IPS-18c (cell line): ENCODE measurements at regions not wholly inside any gene's neighbourhood (a gene's known extent, or its start where the extent isn't known, plus 50 kb on each side); places are given as distances from the start of the nearest gene placed in this dataset.

ENCODE experiments used
- H3K4me3 ChIP-seq: 2 replicates; pipeline ENCODE4 v1.7.0; 2013; ENCODE audit warnings: low read depth, mild to moderate bottlenecking, low read length, moderate library complexity; ENCODE audit not compliant: insufficient read depth
- H3K9me3 ChIP-seq: one replicate; pipeline ENCODE4 v1.6.1; 2013; ENCODE audit warnings: mild to moderate bottlenecking, low read length, moderate library complexity; ENCODE audit not compliant: control insufficient read depth, insufficient read depth

DNA sequence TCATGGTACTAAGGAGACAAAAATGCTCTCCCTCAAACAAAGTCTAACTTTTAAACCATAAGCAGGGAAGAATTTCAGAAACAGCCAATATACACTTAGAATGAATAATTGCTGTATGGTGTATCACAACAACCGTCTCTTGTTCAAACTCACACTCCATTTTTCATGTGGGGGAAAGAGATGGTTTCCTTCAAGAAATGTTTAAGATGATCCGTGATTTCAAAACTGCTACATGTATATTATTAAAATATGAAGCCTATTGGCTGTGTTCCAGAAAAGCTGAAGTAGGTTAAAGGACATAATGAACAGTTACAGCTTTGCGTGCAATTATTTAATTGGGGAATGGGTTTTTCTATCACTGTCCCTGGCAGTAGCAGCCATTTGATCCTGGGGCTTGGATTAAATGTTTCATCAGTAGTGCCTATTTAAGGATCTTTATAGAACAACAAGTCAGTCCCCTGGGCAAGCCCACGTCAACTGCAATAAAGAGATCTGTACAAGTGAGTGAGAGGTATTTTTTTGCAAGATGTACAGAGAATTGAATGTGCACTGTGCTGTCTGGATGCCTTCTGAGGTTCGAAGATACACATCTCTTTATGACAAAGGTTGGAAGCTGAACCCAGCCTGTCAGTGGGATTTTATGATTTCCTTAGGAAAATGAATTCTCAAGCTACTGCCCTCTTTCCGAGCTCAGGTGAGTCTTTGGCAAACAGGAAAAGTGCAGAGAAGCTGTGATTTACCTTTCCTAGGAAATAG lies 337.2 kb upstream of the RARB start:
- no peaks in the 10 kb centered on the region for H3K9me3 ChIP-seq
- no peak overlapping the region for H3K4me3 ChIP-seq

GRCh38 chr3:25091934-25092333 lies 336.1 kb upstream of the RARB start:
- H3K9me3 ChIP-seq, result no peaks in the 10 kb centered on the region
- H3K4me3 ChIP-seq, result no peak overlapping the region

DNA sequence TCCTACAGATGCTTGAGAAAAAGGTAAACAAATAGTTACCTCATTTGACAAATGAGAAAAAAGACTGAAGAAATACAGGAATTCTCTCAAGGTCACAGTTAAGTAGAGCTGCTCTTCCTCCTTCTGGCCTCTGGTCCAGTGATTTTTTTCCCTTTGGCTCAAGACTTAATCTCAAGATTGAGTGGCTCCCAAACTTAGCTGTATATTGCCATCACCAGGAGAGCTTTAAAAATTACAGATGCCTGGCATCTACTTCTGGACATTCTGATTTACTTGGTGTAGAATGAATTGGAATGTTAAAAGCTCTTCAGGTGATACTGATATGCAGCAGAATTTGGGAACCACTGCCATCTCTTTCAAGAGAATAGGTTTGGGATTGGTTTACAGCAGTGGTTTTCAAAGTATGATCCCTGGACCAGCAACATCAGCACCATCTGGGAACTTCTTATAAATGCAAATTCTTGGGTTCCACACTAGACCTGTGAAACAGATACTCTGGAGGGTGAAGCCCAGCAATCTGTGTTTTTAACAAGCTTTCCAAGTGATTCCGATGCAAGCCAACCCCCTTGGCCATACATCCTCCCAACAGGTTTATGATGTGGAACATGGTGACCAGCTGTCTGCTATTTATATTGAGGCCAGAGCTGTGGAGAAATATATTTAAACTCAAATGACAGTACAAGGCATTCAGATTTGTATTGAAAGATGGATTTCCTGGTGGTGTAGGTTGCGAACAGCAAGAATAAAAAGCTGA lies 333.0 kb upstream of the RARB start:
- Histone ChIP-seq H3K9me3 (no peaks in the 10 kb centered on the region), H3K4me3 (no peak overlapping the region)

DNA sequence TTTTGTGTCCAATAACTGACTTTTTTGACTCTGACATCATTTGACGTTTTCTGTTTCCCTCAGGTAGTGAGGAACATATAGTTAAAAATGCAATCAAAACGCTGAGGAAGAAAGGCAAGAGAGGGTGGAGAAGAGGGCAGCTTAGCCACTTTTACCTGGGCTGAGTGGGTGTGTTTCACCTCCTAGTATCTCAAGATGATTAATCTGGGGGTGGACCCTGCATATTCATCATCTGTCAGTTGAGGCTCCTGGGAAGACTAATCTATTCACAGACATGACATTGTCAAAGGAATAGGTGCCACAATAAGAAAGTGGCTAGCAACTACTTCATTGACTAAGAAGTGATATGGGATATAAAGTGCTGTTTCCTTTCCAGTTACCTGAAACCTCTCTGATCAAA lies 331.5 kb upstream of the RARB start:
- no peaks in the 10 kb centered on the region for H3K9me3 ChIP-seq
- H3K4me3 ChIP-seq, result no peak overlapping the region

- Histone ChIP-seq H3K4me3 (no peak overlapping the region), H3K9me3 (no peaks in the 10 kb centered on the region)
These were observed 331.0 kb upstream of the RARB start for GRCh38 chr3:25097023-25097422.

GRCh38 chr3:25099666-25100065 lies 328.4 kb upstream of the RARB start:
- H3K4me3 ChIP-seq, result no peak overlapping the region

GRCh38 chr3:25103391-25103790 lies 324.7 kb upstream of the RARB start:
- Histone ChIP-seq H3K9me3 (no peaks in the 10 kb centered on the region), H3K4me3 (no peak overlapping the region)

More at GRCh38 chr3:25099666-25100065, 328.4 kb upstream of the RARB start:
- H3K9me3 ChIP-seq, result no peaks in the 10 kb centered on the region

DNA sequence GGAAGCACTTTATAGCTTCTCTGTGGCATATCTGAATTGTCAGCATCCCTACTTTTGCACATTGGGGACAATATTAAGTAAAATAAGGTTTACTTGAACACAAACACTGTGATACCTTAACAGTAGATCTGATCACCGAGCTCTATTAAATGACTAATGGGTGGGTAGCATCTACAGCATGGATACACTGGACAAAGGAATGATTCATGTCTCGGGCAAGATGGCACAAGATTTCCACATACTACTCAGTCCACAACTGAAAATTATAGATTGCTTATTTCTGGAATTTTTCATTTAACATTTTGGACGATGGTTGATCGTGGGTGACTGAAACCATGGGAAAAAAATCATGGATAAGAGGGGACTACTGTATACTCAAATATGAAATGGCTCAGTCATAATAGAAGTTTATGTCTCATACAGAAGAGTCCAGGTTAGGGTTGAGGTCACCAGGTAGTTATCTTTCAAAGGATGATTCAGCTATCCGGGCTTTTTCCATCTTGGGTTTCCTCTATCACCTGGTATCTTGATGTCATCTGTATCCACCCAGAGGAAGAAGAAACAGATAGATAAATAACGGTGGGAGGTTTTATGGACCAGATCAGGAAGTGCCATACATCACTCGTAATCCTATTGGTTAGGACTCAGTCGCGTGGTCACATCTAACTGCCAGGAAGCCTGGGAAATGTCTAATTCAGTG lies 320.0 kb upstream of the RARB start:
- Histone ChIP-seq H3K4me3 (no peak overlapping the region), H3K9me3 (no peaks in the 10 kb centered on the region)

DNA sequence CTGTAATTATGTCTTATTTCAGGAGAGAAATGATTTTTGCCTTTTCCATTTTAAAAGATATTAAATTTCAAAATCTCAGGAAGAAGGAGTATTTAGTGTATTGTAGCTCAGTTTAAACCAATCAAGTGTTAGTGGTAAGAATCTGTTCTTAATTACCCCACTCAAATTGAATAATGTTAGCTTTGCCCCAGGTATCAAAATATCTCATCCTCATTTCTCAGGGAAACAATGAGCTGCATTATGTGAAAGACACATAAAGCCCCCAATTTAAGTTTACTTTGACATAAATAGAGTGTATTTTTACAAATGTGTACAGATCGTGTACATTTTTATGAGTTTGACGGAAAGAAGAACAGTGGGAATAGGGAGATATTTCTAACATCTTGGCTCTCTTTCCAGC lies 317.4 kb upstream of the RARB start:
- no peaks in the 10 kb centered on the region for H3K9me3 ChIP-seq
- H3K4me3 ChIP-seq, result no peak overlapping the region

- H3K4me3 ChIP-seq, result no peak overlapping the region
These were observed 314.2 kb upstream of the RARB start for GRCh38 chr3:25113891-25114290.

GRCh38 chr3:25114532-25114931 lies 313.5 kb upstream of the RARB start:
- Histone ChIP-seq H3K9me3 (no peaks in the 10 kb centered on the region), H3K4me3 (no peak overlapping the region)

More at GRCh38 chr3:25113891-25114290, 314.2 kb upstream of the RARB start:
- no peaks in the 10 kb centered on the region for H3K9me3 ChIP-seq

DNA sequence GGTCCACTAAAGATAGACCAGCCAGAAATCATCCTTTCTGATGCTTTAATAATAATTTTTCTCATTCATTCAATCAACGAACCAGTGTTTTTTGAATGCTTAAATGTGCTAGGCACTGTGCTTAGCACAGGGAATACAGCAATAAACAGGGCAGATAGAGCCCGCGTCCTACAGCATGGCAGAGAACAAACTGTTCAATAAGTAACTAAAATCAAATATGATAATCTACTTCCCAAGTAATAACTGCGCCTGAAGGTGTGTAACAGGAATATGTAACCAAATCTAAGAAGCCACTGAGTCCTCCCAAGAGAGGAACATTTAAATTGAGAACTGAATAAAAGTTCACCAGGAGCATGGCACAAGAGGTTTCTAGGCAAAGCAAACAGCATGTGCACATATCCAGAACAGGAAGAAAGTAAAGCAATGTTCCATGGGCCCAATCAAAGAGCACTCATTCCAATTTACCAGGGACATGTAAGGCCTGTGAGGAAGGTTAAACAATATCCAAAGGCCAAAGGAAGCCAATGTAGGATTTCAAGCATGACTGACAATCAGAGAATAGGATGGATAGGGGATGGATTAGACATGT lies 311.0 kb upstream of the RARB start:
- Histone ChIP-seq H3K4me3 (no peak overlapping the region), H3K9me3 (no peaks in the 10 kb centered on the region)

DNA sequence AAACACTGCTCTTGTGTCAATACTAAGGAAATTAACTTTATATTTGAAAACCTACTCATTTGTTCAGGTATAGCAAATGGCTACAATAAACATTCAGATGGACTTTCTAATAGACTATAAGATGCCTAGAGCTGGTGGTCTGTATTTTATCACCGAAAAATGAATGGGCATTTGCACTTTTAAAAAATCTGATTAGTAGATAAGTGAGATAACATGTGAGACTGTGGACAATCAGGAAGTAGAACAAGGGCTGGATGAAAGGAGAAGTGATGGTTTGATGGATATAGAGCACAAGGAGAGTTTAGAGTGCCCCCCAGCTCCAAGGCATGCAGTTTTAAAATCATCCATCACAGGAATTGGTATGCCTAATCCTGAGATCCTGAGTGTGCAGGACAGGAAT lies 308.4 kb upstream of the RARB start:
- Histone ChIP-seq H3K9me3 (no peaks in the 10 kb centered on the region), H3K4me3 (no peak overlapping the region)

DNA sequence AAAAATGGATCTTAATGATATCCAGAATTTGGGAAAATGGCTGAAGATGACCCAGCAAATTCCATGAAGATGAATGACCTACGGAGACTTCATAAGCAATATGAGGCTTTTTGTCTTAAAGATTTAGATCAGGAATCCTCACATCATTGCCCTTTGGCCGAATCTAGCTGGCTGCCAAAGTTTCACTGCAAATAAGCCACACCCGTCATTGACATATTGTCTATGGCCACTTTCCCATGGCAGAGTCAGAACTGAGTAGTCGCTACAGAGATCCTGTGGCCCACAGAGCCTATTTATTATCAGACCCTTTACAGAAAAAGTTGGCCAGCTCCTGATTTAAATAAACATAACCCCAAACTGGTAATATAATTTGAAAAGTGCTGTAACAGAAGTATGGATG lies 307.4 kb upstream of the RARB start:
- no peak overlapping the region for H3K4me3 ChIP-seq

DNA sequence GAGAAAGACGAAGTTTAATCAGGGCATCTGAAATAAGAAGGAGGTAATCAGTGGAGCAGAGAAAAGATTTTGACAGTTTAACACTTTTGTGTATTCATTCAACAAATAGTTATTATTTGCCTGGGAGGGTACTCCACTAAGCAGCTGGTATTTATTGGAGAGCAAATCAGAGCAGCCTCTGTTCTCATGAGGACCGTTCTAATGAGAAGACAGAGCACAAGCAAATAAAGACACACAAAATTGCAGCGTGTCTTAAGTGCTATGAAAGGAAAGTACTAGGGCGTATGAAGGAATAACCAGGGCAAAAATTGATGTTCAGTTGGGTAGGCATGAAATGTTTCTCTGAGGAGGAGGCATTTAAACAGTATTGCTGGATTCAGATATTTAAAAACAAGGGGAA lies 302.9 kb upstream of the RARB start:
- no peak overlapping the region for H3K4me3 ChIP-seq
- H3K9me3 ChIP-seq, result no peaks in the 10 kb centered on the region

More for the DNA sequence above, 307.4 kb upstream of the RARB start:
- no peaks in the 10 kb centered on the region for H3K9me3 ChIP-seq

DNA sequence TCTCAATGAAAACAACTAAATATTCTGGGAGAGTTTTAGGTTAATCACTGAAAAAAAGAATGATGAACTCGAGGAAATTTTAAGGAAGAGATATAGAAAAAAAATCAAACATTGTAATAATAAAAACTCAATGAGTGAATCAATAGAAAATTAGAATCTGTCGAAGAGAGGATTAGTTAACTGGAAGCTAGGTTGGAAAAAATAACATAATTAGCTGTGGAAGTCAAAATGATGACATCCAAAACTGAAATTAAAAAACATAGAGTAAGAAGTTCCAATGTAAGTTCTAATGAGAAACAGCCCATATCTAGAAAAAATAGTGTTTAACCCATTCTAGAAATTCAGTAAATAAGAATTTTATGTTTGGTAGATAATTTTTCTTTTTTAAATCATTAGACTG lies 299.3 kb upstream of the RARB start:
- H3K4me3 ChIP-seq, result no peak overlapping the region
- H3K9me3 ChIP-seq, result no peaks in the 10 kb centered on the region

GRCh38 chr3:25130724-25131520 lies 297.1 kb upstream of the RARB start:
- H3K9me3 ChIP-seq, result no peaks in the 10 kb centered on the region
- H3K4me3 ChIP-seq, result no peak overlapping the region
